ENCODE measurements at regions not wholly inside any gene's neighbourhood (a gene's known extent, or its start where the extent isn't known, plus 50 kb on each side); places are given as distances from the start of the nearest gene placed in this dataset.

- TF ChIP-seq CTCF (tag by site-specific recombination; IDR thresholded peaks at IDR 0.05) (no peak), RBAK (tag by site-specific recombination; IDR thresholded peaks at IDR 0.05) (no peak), ZNF776 (tag by site-specific recombination; IDR thresholded peaks at IDR 0.05; ENCODE audit: borderline replicate concordance) (no peak), KLF16 (tag by site-specific recombination; IDR thresholded peaks at IDR 0.05) (no peak), PRDM10 (tag by site-specific recombination; IDR thresholded peaks at IDR 0.05) (no peak), ZNF704 (tag by site-specific recombination; IDR thresholded peaks at IDR 0.05) (no peak)
Measured at GRCh38 chr13:37277007-37277406, 171.5 kb upstream of the CSNK1A1L start.

Measured in HEK293 (cell line).